ENCODE measurements at regions not wholly inside any gene's neighbourhood (a gene's known extent, or its start where the extent isn't known, plus 50 kb on each side); places are given as distances from the start of the nearest gene placed in this dataset.

- no peak for ATAC-seq (replicated peaks; ENCODE audit: extremely low read depth, poor library complexity, severe bottlenecking)
- no peaks in the 10 kb centered on the region for H3K4me1 Mint-ChIP-seq
- no peaks in the 10 kb centered on the region for H3K36me3 Mint-ChIP-seq (ENCODE audit: insufficient read depth)
- H3K27me3 Mint-ChIP-seq = no peaks in the 10 kb centered on the region
- DNase-seq (ENCODE audit: low spot score in 2 of 2) = no peak
- H3K9me3 Mint-ChIP-seq = no peaks in the 10 kb centered on the region
- H3K27ac Mint-ChIP-seq (ENCODE audit: low read depth) = no peak overlapping the region
- H3K4me3 Mint-ChIP-seq = no peak overlapping the region
These were observed 160.1 kb upstream of the FSTL5 start for GRCh38 chr4:162323919-162324318.

DNA sequence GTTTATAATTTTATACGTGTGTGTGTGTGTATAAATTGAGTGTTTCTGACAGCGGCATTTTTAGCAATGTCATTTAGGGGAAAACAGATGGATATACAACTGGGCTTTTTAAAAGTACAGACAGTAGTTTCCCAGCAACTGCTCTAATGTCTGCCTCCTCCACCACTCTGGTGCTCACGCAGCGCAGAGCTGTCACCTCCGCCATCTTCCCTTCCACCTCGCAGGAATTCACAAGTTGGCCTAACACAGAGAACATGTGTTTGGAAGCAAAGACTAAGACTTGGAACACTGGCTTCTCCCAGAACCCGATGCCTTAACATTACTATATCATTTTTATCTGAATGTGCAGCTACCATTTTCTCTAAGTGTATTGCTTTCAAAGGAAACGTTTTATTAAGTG, 158.3 kb upstream of the FSTL5 start:
- ATAC-seq (replicated peaks; ENCODE audit: extremely low read depth, poor library complexity, severe bottlenecking) (no peak), DNase-seq (ENCODE audit: low spot score in 2 of 2) (no peak)
- peaks cover 11% of the 10 kb centered on the region for H3K9me3 Mint-ChIP-seq
- no peaks in the 10 kb centered on the region for H3K27me3 Mint-ChIP-seq
- H3K27ac Mint-ChIP-seq (ENCODE audit: low read depth) = no peak overlapping the region
- no peaks in the 10 kb centered on the region for H3K36me3 Mint-ChIP-seq (ENCODE audit: insufficient read depth)
- H3K4me1 Mint-ChIP-seq = no peaks in the 10 kb centered on the region
- H3K4me3 Mint-ChIP-seq = no peak overlapping the region

DNA sequence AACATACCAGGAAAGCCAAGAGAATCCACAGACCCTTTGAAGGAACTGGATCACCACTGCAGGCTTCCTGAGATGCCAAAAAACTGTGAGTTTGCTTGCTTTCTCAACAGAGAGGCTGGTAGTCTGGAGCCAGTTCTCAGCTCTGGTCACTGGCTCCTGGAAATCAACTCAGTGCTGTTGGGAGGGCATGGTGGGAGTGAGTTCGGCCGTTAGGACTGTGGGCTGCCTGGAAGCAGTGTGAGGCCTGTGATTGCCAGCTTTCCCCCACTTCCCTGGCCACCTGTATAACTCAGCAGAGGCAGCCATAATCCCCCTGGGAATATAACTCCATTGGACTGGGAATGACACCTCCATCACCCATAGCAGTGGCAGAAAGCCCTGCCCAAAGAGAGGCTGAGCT, 122.0 kb upstream of the FSTL5 start:
- H3K9me3 Mint-ChIP-seq = peaks cover 37% of the 10 kb centered on the region
- H3K4me3 Mint-ChIP-seq = no peak overlapping the region
- no peaks in the 10 kb centered on the region for H3K27me3 Mint-ChIP-seq
- no peak overlapping the region for H3K27ac Mint-ChIP-seq (ENCODE audit: low read depth)
- H3K4me1 Mint-ChIP-seq = no peaks in the 10 kb centered on the region
- ATAC-seq (replicated peaks; ENCODE audit: extremely low read depth, poor library complexity, severe bottlenecking) = no peak
- no peak for DNase-seq (ENCODE audit: low spot score in 2 of 2)
- no peaks in the 10 kb centered on the region for H3K36me3 Mint-ChIP-seq (ENCODE audit: insufficient read depth)

GRCh38 chr4:162282684-162283083, 118.9 kb upstream of the FSTL5 start:
- Mint-ChIP-seq H3K4me1 (no peaks in the 10 kb centered on the region), H3K4me3 (no peak overlapping the region), H3K9me3 (peaks cover 27% of the 10 kb centered on the region), H3K27me3 (no peaks in the 10 kb centered on the region), H3K36me3 (ENCODE audit: insufficient read depth) (no peaks in the 10 kb centered on the region), H3K27ac (ENCODE audit: low read depth) (no peak overlapping the region)
- DNase-seq (ENCODE audit: low spot score in 2 of 2) (no peak), ATAC-seq (replicated peaks; ENCODE audit: extremely low read depth, poor library complexity, severe bottlenecking) (no peak)

DNA sequence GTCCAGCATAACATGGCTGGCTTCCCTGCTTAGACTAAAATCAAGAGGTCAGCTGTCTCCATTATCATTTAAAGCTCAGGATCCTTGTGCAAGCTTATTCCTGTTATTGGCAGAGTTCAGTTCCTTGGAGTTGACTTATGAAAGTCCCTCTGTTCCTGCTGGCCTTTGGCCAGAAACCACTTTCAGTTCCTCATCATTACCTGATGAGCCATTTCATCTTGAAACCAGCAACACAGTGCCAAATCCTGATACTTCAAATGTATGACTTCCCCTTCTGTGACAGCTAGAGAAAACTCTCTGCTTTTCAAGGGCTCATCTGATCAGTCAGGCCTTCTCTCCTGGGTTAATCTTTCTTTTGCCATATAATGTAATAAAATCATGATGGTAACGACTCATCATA, 110.6 kb upstream of the FSTL5 start:
- H3K27me3 Mint-ChIP-seq = no peaks in the 10 kb centered on the region
- ATAC-seq (replicated peaks; ENCODE audit: extremely low read depth, poor library complexity, severe bottlenecking) (no peak), DNase-seq (ENCODE audit: low spot score in 2 of 2) (no peak)
- peaks cover 17% of the 10 kb centered on the region for H3K9me3 Mint-ChIP-seq
- H3K36me3 Mint-ChIP-seq (ENCODE audit: insufficient read depth) = no peaks in the 10 kb centered on the region
- no peak overlapping the region for H3K27ac Mint-ChIP-seq (ENCODE audit: low read depth)
- H3K4me3 Mint-ChIP-seq = no peak overlapping the region
- H3K4me1 Mint-ChIP-seq = no peaks in the 10 kb centered on the region

- H3K4me3 Mint-ChIP-seq = no peak overlapping the region
- peaks cover 11% of the 10 kb centered on the region for H3K9me3 Mint-ChIP-seq
- no peaks in the 10 kb centered on the region for H3K36me3 Mint-ChIP-seq (ENCODE audit: insufficient read depth)
- H3K27me3 Mint-ChIP-seq = no peaks in the 10 kb centered on the region
- DNase-seq (ENCODE audit: low spot score in 2 of 2) (no peak), ATAC-seq (replicated peaks; ENCODE audit: extremely low read depth, poor library complexity, severe bottlenecking) (no peak)
- no peaks in the 10 kb centered on the region for H3K4me1 Mint-ChIP-seq
- H3K27ac Mint-ChIP-seq (ENCODE audit: low read depth) = no peak overlapping the region
These were observed 108.4 kb upstream of the FSTL5 start for GRCh38 chr4:162272215-162272614.

- no peak for ATAC-seq (replicated peaks; ENCODE audit: extremely low read depth, poor library complexity, severe bottlenecking)
These were observed 105.1 kb upstream of the FSTL5 start for GRCh38 chr4:162268911-162269310.

DNA sequence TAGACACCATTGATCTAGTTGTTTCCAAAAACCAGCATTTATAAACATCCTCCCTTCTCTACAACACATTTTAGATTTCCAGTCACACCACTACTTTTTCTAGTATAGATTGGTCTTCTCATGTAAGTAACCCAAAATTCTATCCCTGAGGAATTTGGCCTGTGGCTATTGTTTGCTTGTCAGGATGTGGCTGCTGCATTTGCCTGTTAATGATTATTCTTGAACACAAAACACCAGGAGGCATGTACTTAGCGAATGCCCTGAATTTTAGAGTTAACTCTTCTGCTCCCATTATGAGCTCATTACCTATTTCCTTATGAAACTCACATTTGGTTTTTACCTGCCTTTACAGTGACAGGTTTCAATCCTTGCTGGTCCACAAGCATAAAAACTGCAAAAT, 102.0 kb upstream of the FSTL5 start:
- H3K36me3 Mint-ChIP-seq (ENCODE audit: insufficient read depth) = peaks cover 2% of the 10 kb centered on the region
- DNase-seq (ENCODE audit: low spot score in 2 of 2) = no peak
- H3K27ac Mint-ChIP-seq (ENCODE audit: low read depth) = no peak overlapping the region
- peaks cover 26% of the 10 kb centered on the region for H3K9me3 Mint-ChIP-seq
- ATAC-seq (replicated peaks; ENCODE audit: extremely low read depth, poor library complexity, severe bottlenecking) = no peak
- H3K4me1 Mint-ChIP-seq = no peaks in the 10 kb centered on the region
- no peak overlapping the region for H3K4me3 Mint-ChIP-seq
- H3K27me3 Mint-ChIP-seq = no peaks in the 10 kb centered on the region

More at GRCh38 chr4:162268911-162269310, 105.1 kb upstream of the FSTL5 start:
- Mint-ChIP-seq H3K27ac (ENCODE audit: low read depth) (no peak overlapping the region), H3K4me3 (no peak overlapping the region), H3K27me3 (no peaks in the 10 kb centered on the region), H3K36me3 (ENCODE audit: insufficient read depth) (peaks cover 2% of the 10 kb centered on the region), H3K4me1 (no peaks in the 10 kb centered on the region), H3K9me3 (peaks cover 18% of the 10 kb centered on the region)
- DNase-seq (ENCODE audit: low spot score in 2 of 2) = no peak

DNA sequence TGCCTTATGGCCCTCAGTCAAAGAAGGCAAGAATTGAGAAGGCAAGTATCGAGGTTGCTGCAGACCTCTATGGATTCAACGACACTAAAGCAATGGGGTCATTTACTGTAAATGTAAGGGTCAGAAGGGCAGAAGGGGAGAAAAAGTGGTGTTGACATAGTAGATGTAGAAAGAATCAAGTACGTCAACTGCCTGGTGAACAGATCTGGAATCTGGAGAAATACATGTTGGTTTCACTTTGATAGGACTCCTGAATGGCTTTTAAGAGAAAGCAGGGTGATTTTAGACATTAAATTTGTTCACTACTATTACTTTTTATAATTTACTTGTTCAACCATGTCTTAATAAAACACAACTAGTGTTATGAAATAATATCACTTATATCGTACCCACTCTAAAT, 81.3 kb upstream of the FSTL5 start:
- no peak for ATAC-seq (replicated peaks; ENCODE audit: extremely low read depth, poor library complexity, severe bottlenecking)
- H3K4me3 Mint-ChIP-seq = no peak overlapping the region

DNA sequence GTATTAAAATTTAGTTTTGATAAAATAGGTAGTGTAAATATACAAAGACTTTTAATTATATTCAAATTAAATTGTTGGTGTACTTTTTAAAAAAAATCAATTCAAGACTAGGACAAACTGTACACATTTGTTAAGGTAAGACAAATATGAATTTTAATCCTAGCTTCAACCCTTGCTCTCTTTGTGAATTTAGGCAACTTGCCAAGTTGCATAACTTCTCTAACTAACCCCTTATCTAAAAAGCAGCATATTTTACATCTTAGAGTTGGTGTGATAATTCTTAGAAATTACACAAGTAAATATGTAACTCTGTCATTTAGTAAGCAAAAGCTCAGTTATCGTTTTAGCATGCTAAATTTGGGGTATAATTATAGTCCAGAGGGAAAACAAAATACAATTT, 78.1 kb upstream of the FSTL5 start:
- DNase-seq (ENCODE audit: low spot score in 2 of 2) (no peak), ATAC-seq (replicated peaks; ENCODE audit: extremely low read depth, poor library complexity, severe bottlenecking) (no peak)
- no peak overlapping the region for H3K4me3 Mint-ChIP-seq
- no peak overlapping the region for H3K27ac Mint-ChIP-seq (ENCODE audit: low read depth)
- H3K36me3 Mint-ChIP-seq (ENCODE audit: insufficient read depth) = no peaks in the 10 kb centered on the region
- peaks cover 8% of the 10 kb centered on the region for H3K9me3 Mint-ChIP-seq
- no peaks in the 10 kb centered on the region for H3K27me3 Mint-ChIP-seq
- no peaks in the 10 kb centered on the region for H3K4me1 Mint-ChIP-seq

More for the DNA sequence above, 81.3 kb upstream of the FSTL5 start:
- H3K4me1 Mint-ChIP-seq = no peaks in the 10 kb centered on the region
- no peaks in the 10 kb centered on the region for H3K27me3 Mint-ChIP-seq
- no peak overlapping the region for H3K27ac Mint-ChIP-seq (ENCODE audit: low read depth)
- no peak for DNase-seq (ENCODE audit: low spot score in 2 of 2)
- no peaks in the 10 kb centered on the region for H3K36me3 Mint-ChIP-seq (ENCODE audit: insufficient read depth)
- no peaks in the 10 kb centered on the region for H3K9me3 Mint-ChIP-seq

DNA sequence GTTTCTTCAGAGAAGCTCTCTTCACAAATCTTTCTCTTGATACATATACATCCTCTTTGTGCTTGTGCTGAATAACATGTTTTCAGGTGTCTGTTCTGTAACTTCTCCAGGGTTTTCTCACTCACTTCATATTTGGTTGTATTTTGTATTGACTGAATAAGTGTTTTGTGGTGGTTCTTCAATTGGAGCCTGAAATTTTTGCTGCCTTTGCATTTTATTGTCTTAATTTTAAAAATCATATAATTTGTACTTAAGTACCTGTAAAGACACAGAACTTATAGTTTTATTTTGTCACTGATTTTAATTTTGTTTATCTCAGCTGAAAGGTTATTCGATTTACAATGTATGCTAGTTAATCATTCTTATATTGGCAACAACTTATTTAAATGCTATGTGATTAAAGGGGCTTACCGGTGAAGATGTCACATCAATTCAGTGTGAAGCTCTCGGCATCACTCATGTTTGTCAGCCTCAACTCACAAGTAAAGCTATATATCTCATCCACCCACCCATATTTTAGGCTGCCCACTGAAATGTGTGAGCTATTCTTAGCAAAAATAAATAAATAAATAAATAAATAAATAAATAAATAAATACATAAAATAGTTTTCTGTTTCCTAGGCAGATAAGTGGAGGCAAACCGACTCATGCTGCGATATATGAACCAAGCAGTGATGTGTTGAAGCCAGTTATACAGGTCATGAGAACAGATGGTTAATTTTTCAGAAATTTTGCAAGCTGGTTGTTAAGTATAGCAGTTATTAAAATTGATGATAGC, 76.4 kb upstream of the FSTL5 start:
- Mint-ChIP-seq H3K9me3 (peaks cover 8% of the 10 kb centered on the region), H3K4me1 (no peaks in the 10 kb centered on the region), H3K4me3 (no peak overlapping the region), H3K27ac (ENCODE audit: low read depth) (no peak overlapping the region), H3K27me3 (no peaks in the 10 kb centered on the region), H3K36me3 (ENCODE audit: insufficient read depth) (peaks cover 2% of the 10 kb centered on the region)
- DNase-seq (ENCODE audit: low spot score in 2 of 2) (no peak), ATAC-seq (replicated peaks; ENCODE audit: extremely low read depth, poor library complexity, severe bottlenecking) (no peak)

DNA sequence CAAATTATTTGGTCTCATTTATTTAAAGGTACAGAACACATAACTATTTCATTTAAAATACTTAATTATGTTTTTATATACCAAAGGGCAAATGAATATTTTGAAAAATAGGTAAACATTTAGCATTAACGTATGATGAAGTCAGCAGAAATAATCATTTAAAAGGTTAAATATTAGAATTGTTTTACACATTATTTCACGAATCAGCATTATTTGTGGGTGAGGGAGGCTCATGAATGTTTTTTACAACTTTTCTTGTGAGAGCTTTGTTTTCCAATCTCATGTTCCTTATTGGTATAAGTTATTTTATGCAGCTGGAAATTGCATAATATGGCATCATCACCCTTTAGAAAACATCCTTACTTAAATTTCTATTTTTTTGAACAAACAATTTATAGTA, 73.9 kb upstream of the FSTL5 start:
- Mint-ChIP-seq H3K9me3 (peaks cover 31% of the 10 kb centered on the region), H3K27me3 (no peaks in the 10 kb centered on the region), H3K4me3 (no peak overlapping the region), H3K36me3 (ENCODE audit: insufficient read depth) (peaks cover 2% of the 10 kb centered on the region), H3K4me1 (no peaks in the 10 kb centered on the region), H3K27ac (ENCODE audit: low read depth) (no peak overlapping the region)
- ATAC-seq (replicated peaks; ENCODE audit: extremely low read depth, poor library complexity, severe bottlenecking) (no peak), DNase-seq (ENCODE audit: low spot score in 2 of 2) (no peak)

- H3K27me3 Mint-ChIP-seq = no peaks in the 10 kb centered on the region
- no peak for ATAC-seq (replicated peaks; ENCODE audit: extremely low read depth, poor library complexity, severe bottlenecking)
- no peak overlapping the region for H3K4me3 Mint-ChIP-seq
These were observed 70.8 kb upstream of the FSTL5 start for GRCh38 chr4:162234595-162234994.

More at GRCh38 chr4:162234595-162234994, 70.8 kb upstream of the FSTL5 start:
- no peak for DNase-seq (ENCODE audit: low spot score in 2 of 2)
- peaks cover 2% of the 10 kb centered on the region for H3K36me3 Mint-ChIP-seq (ENCODE audit: insufficient read depth)
- H3K9me3 Mint-ChIP-seq = peaks cover 41% of the 10 kb centered on the region
- H3K27ac Mint-ChIP-seq (ENCODE audit: low read depth) = no peak overlapping the region
- H3K4me1 Mint-ChIP-seq = no peaks in the 10 kb centered on the region

All from central memory CD8-positive, alpha-beta T cell (primary cell).